ENCODE measurements at regions not wholly inside any gene's neighbourhood (a gene's known extent, or its start where the extent isn't known, plus 50 kb on each side); places are given as distances from the start of the nearest gene placed in this dataset.
"Not testable (repeated sequence)": the region's sequence is repeated elsewhere in the genome, so short reads cannot be mapped to it uniquely, and the experiment has no call there.

DNA sequence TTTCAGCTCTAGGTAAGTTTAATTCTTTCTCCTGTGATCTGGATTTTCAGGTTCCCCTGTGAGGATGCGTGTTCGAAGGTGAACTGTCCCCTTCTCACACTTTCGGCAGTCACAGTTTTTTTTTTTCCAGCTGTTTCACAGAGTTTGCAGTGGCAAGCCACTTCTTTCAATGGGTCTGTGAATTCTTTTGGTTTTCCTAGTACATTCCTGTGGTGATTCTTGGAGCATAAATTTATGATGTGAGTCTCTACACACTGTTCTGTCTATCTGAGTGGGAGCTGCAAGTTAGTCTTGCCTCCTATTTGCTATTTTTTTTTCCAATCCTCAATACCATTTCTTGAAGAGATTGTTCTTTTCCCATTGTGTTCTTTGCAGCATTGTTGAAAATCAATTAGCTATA is 595.5 kb downstream of the RAPGEF2 start:
- ATAC-seq (ENCODE audit: low read depth) (no peak), DNase-seq (no peak)
- Mint-ChIP-seq H3K36me3 (no peaks in the 10 kb centered on the region), H3K4me1 (no peaks in the 10 kb centered on the region), H3K27me3 (no peaks in the 10 kb centered on the region), H3K9me3 (peaks cover 4% of the 10 kb centered on the region), H3K27ac (no peak overlapping the region), H3K4me3 (no peak overlapping the region)
- POLR2A ChIA-PET: no interaction called here

- DNase-seq (no peak), ATAC-seq (ENCODE audit: low read depth) (no peak)
- H3K4me1 Mint-ChIP-seq: no peaks in the 10 kb centered on the region
- H3K9me3 Mint-ChIP-seq: no peaks in the 10 kb centered on the region
- no peak overlapping the region for H3K4me3 Mint-ChIP-seq
- no peak overlapping the region for H3K27ac Mint-ChIP-seq
- no peaks in the 10 kb centered on the region for H3K36me3 Mint-ChIP-seq
- no peaks in the 10 kb centered on the region for H3K27me3 Mint-ChIP-seq
- POLR2A ChIA-PET: no interaction called here
These were observed 599.3 kb downstream of the RAPGEF2 start for GRCh38 chr4:159702200-159702599.

- ATAC-seq (ENCODE audit: low read depth): no peak
These were observed 602.5 kb downstream of the RAPGEF2 start for GRCh38 chr4:159705334-159705733.

DNA sequence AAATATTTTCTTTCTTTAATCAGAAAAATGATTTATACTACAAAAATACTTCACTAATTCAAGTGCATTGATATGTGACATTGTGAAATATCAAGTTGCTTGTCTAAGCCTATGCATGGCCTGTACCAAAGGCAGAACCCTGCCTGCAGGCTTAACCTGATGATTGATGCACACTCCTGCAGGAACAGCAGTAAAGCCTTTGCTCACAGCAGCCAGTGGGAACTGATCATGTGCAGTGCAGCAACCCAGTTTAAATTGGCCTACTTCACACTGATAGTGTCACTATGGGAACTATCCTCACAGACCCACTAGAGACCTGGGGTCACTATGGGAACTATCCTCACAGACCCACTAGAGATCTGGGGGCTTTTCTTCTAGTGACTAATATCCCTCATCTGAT is 603.8 kb downstream of the RAPGEF2 start:
- no peaks in the 10 kb centered on the region for H3K36me3 Mint-ChIP-seq
- POLR2A ChIA-PET: no interaction called here
- H3K9me3 Mint-ChIP-seq: no peaks in the 10 kb centered on the region
- no peaks in the 10 kb centered on the region for H3K4me1 Mint-ChIP-seq
- no peak for ATAC-seq (ENCODE audit: low read depth)
- H3K27ac Mint-ChIP-seq: no peak overlapping the region
- no peak overlapping the region for H3K4me3 Mint-ChIP-seq
- H3K27me3 Mint-ChIP-seq: no peaks in the 10 kb centered on the region
- DNase-seq: no peak

More at GRCh38 chr4:159705334-159705733, 602.5 kb downstream of the RAPGEF2 start:
- H3K36me3 Mint-ChIP-seq: no peaks in the 10 kb centered on the region
- no peak overlapping the region for H3K4me3 Mint-ChIP-seq
- DNase-seq: no peak
- no peaks in the 10 kb centered on the region for H3K9me3 Mint-ChIP-seq
- H3K27me3 Mint-ChIP-seq: no peaks in the 10 kb centered on the region
- H3K27ac Mint-ChIP-seq: no peak overlapping the region
- POLR2A ChIA-PET: no interaction called here
- H3K4me1 Mint-ChIP-seq: no peaks in the 10 kb centered on the region

DNA sequence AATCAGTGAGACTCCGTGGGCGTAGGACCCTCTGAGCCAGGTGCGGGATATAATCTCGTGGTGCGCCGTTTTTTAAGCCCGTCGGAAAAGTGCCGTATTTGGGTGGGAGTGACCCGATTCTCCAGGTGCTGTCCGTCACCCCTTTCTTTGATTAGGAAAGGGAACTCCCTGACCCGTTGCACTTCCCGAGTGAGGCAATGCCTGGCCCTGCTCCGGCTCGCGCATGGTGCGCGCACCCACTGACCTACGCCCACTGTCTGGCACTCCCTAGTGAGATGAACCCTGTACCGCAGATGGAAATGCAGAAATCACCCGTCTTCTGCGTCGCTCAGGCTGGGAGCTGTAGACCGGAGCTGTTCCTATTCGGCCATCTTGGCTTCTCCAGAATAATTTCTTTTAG is 612.3 kb downstream of the RAPGEF2 start:
- DNase-seq; H3K4me1 Mint-ChIP-seq; H3K4me3 Mint-ChIP-seq; POLR2A ChIA-PET; ATAC-seq (ENCODE audit: low read depth); H3K9me3 Mint-ChIP-seq; H3K27me3 Mint-ChIP-seq; H3K27ac Mint-ChIP-seq; H3K36me3 Mint-ChIP-seq: not testable (repeated sequence)

DNA sequence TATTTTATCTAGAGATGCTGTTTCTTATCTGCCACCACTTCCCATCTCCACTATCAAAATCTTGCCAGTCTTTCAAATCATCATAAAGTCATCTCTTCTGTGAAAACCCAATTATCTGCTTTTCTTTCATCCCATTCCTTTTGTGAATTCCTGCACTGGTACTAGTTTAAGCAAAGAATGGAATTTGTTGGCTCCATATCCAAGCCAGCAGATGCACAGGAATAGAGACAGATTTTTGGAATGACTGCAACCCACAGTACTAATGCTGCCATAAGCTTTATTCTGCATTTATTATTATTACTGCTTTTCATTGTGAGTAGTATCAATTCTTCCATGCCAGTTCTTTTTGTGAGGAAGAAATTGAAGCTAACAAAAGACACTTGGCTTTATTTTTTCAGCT is 616.7 kb downstream of the RAPGEF2 start:
- POLR2A ChIA-PET: no interaction called here
- H3K27ac Mint-ChIP-seq: no peak overlapping the region
- DNase-seq (no peak), ATAC-seq (ENCODE audit: low read depth) (no peak)
- H3K27me3 Mint-ChIP-seq: no peaks in the 10 kb centered on the region
- H3K4me1 Mint-ChIP-seq: no peaks in the 10 kb centered on the region
- H3K9me3 Mint-ChIP-seq: peaks cover 6% of the 10 kb centered on the region
- H3K4me3 Mint-ChIP-seq: no peak overlapping the region
- H3K36me3 Mint-ChIP-seq: no peaks in the 10 kb centered on the region

DNA sequence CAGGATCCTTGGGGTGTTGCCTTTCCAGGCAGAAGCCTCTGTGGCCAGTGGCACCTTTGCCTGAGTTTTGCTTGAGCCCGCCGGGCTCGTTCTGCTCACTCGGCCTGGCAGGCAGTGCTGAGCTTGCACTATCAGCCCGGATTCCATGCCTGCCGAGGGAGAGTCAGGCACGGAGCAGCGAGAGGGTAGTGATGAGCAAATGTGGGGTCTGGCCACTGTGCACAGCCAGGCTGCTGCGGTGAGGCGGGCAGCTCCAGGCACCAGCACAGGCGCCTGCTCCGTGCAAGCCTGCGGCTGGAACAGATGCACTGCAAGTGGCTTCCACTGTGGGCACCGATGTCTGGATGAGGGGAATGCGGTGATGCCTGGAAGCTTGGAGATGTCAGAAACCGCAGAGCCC is 619.2 kb downstream of the RAPGEF2 start:
- POLR2A ChIA-PET: no interaction called here
- Mint-ChIP-seq H3K4me3 (no peak overlapping the region), H3K36me3 (no peaks in the 10 kb centered on the region), H3K4me1 (no peaks in the 10 kb centered on the region), H3K27me3 (no peaks in the 10 kb centered on the region), H3K9me3 (no peaks in the 10 kb centered on the region), H3K27ac (no peak overlapping the region)
- DNase-seq (no peak), ATAC-seq (ENCODE audit: low read depth) (no peak)

DNA sequence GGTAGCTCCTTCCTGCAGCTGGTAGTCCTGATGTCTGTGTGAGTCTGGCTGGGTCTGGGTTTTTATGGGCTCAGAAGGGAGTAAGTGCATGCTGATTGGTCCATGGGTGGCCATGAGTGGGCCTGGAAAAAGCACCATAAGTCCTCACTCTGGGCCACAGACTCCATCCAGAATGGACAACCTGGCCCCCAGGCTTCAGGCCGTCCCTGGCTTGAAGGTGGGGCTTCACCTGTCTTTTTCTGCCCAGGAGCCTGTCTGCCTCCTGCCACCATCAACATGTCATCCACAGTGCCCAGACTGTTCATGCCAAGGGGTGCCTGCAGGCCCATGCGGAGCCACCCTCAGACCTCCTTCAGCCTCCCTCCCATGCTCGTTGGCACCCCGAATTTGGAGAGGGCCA is 620.0 kb downstream of the RAPGEF2 start:
- ATAC-seq (ENCODE audit: low read depth) (no peak), DNase-seq (no peak)
- no peak overlapping the region for H3K27ac Mint-ChIP-seq
- H3K9me3 Mint-ChIP-seq: no peaks in the 10 kb centered on the region
- POLR2A ChIA-PET: no interaction called here
- H3K27me3 Mint-ChIP-seq: no peaks in the 10 kb centered on the region
- H3K4me3 Mint-ChIP-seq: no peak overlapping the region
- no peaks in the 10 kb centered on the region for H3K4me1 Mint-ChIP-seq
- H3K36me3 Mint-ChIP-seq: no peaks in the 10 kb centered on the region

- POLR2A ChIA-PET: no interaction called here
These were observed 620.6 kb downstream of the RAPGEF2 start for GRCh38 chr4:159723341-159724048.

DNA sequence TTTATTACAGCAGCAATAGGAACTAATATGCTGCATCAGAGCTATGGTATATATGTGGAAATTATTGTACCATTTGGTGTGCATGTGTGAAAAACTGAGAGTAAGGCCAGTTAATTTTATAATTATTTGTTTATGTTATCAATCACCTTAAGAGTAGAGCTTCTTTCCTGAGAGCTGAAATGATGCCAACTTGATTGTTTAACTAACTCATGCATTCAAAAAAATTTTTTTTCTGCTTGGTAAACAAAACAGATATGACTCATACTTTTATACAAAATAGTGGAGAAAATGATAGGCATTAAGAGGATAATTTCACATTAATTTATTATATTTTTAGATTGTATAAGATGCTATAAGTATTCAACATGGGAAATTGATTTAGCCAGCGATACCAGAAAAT is 622.7 kb downstream of the RAPGEF2 start:
- POLR2A ChIA-PET: no interaction called here
- H3K27me3 Mint-ChIP-seq: no peaks in the 10 kb centered on the region
- no peaks in the 10 kb centered on the region for H3K36me3 Mint-ChIP-seq
- H3K9me3 Mint-ChIP-seq: no peaks in the 10 kb centered on the region
- no peaks in the 10 kb centered on the region for H3K4me1 Mint-ChIP-seq
- ATAC-seq (ENCODE audit: low read depth): no peak
- no peak overlapping the region for H3K27ac Mint-ChIP-seq
- H3K4me3 Mint-ChIP-seq: no peak overlapping the region
- DNase-seq: no peak

More at GRCh38 chr4:159723341-159724048, 620.6 kb downstream of the RAPGEF2 start:
- Mint-ChIP-seq H3K4me3 (no peak overlapping the region), H3K27me3 (no peaks in the 10 kb centered on the region), H3K4me1 (no peaks in the 10 kb centered on the region), H3K36me3 (no peaks in the 10 kb centered on the region), H3K27ac (no peak overlapping the region), H3K9me3 (no peaks in the 10 kb centered on the region)
- ATAC-seq (ENCODE audit: low read depth) (no peak), DNase-seq (no peak)

- ATAC-seq (ENCODE audit: low read depth): no peak
- DNase-seq: no peak
- H3K4me3 Mint-ChIP-seq: no peak overlapping the region
- H3K36me3 Mint-ChIP-seq: no peaks in the 10 kb centered on the region
- H3K27me3 Mint-ChIP-seq: no peaks in the 10 kb centered on the region
- no peak overlapping the region for H3K27ac Mint-ChIP-seq
- peaks cover 2% of the 10 kb centered on the region for H3K9me3 Mint-ChIP-seq
- no peaks in the 10 kb centered on the region for H3K4me1 Mint-ChIP-seq
- POLR2A ChIA-PET: no interaction called here
These were observed 632.7 kb downstream of the RAPGEF2 start for GRCh38 chr4:159735281-159736207.

GRCh38 chr4:159736411-159736810 is 633.5 kb downstream of the RAPGEF2 start:
- no peak for ATAC-seq (ENCODE audit: low read depth)
- H3K9me3 Mint-ChIP-seq: peaks cover 2% of the 10 kb centered on the region
- no peak for DNase-seq
- H3K4me3 Mint-ChIP-seq: no peak overlapping the region
- H3K4me1 Mint-ChIP-seq: no peaks in the 10 kb centered on the region
- H3K27me3 Mint-ChIP-seq: no peaks in the 10 kb centered on the region
- POLR2A ChIA-PET: no interaction called here
- no peaks in the 10 kb centered on the region for H3K36me3 Mint-ChIP-seq
- H3K27ac Mint-ChIP-seq: no peak overlapping the region

- ATAC-seq (ENCODE audit: low read depth) (no peak), DNase-seq (no peak)
- Mint-ChIP-seq H3K27ac (no peak overlapping the region), H3K4me3 (no peak overlapping the region), H3K27me3 (no peaks in the 10 kb centered on the region), H3K9me3 (peaks cover 8% of the 10 kb centered on the region), H3K36me3 (no peaks in the 10 kb centered on the region), H3K4me1 (no peaks in the 10 kb centered on the region)
- POLR2A ChIA-PET: no interaction called here
These were observed 641.1 kb downstream of the RAPGEF2 start for GRCh38 chr4:159743971-159744370.

DNA sequence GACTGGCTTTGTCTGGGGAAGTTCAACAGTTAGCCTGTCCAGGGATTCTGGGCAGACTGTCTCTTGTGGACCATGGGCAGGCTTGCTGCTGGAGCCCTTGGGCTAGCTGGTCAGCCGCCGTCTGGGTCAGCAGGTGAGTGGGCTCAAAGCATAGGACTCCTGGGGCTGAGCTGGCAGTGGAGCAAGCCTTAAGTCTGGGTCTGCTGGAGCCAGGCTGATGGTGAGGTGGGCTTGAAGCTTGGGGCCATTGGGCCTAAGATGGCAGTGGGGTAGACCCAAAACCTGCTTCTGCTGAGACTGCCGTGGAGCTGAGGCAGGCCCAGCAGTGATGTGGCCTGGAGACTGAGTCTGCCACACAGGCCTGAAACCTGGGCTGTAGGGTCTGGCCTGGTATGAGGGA is 645.1 kb downstream of the RAPGEF2 start:
- Mint-ChIP-seq H3K9me3 (peaks cover 5% of the 10 kb centered on the region), H3K36me3 (no peaks in the 10 kb centered on the region), H3K4me1 (no peaks in the 10 kb centered on the region), H3K4me3 (no peak overlapping the region), H3K27ac (no peak overlapping the region), H3K27me3 (no peaks in the 10 kb centered on the region)
- DNase-seq: no peak
- POLR2A ChIA-PET: no interaction called here
- no peak for ATAC-seq (ENCODE audit: low read depth)
